T-helper 1 cell (primary cell): ENCODE measurements at regions not wholly inside any gene's neighbourhood (a gene's known extent, or its start where the extent isn't known, plus 50 kb on each side); places are given as distances from the start of the nearest gene placed in this dataset.
"Not testable (repeated sequence)": the region's sequence is repeated elsewhere in the genome, so short reads cannot be mapped to it uniquely, and the experiment has no call there.

Source experiments
- DNase-seq, 5 donors: peaks; one replicate each; pipeline ENCODE4 v3.0.0-alpha.2; 2012 to 2020

DNA sequence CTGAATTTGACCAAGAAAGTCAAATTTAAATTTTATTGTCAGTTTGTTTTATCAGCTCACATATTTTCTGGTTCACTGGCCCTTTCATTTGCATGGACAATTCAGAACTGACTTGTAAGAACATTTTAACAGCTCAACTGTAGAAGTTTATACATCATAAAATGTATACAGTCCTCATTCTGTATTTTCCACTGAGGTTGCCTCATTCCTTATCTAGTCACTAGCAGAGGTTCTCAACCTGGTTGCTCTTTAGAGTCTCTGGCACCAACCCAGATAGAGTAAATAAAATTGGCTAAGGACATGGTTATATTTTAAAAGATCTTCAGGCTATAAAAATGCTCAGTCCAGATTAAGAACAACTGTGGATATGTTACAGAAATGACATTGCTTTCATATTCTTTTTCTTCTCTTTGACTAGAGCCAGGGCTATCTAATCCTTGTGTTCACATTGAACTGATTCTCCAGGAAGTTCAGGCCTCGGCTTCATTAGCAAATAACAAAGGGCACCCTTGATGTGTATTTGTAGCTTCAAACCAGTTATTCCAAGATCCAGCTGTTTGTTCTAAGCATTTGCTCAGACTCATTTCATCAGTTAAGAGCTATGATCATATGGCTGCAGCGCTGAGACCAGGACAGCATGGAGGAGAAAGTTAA is 782.5 kb downstream of the ETS1 start:
- DNase-seq: no peak

DNA sequence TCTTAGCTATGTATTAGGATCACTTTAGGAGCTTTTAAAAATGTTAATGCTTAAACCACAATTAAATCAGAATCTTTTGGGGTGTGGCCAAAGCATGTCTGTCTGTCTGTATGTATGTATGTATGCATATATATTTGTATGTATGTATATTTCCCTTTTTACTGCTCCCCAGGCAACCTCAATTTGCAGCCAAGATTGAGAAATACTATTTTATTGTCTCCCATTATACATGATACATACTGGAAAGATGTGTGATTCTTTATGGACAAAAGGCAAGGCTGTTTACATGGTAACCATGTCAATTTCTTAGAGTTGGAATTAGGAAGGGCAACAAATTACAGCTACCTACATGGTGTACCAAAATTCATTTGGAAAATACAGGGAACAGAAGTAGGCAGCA is 783.6 kb downstream of the ETS1 start:
- no peak for DNase-seq

DNA sequence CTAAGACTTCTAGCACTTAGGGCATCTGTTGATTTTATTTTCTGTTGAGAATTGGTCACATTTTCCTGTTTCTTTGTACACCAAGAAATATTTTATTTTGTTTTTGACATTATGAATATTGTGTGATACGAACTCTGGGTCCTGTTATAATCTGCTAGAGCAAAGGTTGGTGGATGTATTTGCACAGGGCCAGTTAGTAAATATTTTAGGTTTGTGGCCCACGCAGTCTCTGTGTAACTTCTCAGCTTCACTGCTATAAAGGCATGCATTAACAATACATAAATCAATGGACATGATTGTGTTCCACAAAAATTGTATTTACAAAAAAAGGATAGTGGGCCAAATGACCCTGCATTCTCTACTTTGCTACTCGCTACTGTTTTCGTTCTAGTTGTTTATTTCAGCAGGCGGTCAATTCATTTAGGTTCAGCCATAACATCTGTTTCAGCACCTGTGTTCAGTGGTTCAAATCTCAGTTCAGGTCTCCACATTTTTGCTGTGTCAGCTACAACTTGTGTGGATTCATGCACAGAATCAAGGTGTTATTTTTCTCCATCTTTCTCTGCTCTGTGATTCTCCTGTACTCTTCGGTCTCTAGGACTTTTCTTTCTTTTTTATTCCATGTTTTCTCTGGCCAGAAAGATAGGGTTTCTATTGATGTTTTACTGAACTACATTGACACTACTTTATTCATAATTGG is 786.2 kb downstream of the ETS1 start:
- DNase-seq: no peak

DNA sequence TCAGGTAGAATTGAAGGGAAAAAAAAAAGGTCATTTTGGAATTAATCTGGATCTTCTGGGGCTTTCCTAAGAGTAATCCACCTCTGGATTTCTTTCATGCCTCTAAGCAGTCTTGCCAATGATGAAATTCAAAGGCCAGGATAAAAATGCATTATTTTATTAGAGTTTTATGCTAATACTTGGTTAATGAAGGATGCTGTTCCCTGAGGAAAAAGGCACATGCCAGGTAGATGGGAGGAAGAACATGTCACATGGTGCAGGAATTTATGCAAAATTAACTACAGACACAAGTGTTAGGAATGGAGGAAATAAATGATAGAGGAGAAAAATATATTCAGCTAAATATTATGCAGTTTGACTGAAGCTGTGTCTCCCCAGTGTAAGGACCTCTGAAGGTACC is 792.0 kb downstream of the ETS1 start:
- DNase-seq: no peak

DNA sequence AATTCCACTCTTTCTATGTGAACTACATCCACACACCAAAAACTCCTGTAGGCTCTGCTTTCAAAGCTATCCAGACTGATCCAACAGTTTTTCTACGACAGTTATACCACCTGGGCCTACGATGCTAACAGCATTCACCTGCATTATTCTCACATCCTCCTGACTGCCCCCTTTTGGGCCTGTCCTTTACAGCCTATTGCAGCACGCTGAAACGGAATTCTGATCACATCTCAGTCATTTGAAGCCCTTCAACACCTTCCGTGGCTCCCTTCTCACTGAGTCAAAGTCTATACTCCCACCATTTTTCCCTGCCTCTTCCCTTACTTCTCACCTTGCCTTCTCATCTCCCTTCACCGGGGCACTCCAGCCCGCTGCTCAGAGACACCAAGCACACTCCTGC is 791.3 kb upstream of the KIRREL3 start:
- no peak for DNase-seq

DNA sequence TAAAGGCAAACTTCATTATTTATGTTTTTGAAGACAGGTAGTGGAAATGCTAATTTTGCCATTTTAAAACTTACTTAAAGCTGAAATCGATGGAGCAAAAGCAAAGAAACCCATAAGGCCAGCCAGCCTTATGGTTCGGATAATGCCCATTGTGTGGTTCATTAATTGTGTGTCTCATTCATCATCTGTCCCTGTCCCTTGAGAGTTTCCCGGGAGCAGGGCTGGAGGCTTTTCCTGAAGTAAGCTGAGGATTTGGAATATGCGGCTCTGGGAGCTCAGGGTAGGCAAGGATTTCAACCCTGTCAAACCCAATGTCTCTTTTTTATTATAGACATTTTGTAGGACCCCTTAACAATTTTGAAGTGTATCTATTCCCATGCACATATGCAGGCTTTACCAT is 790.0 kb upstream of the KIRREL3 start:
- no peak for DNase-seq

DNA sequence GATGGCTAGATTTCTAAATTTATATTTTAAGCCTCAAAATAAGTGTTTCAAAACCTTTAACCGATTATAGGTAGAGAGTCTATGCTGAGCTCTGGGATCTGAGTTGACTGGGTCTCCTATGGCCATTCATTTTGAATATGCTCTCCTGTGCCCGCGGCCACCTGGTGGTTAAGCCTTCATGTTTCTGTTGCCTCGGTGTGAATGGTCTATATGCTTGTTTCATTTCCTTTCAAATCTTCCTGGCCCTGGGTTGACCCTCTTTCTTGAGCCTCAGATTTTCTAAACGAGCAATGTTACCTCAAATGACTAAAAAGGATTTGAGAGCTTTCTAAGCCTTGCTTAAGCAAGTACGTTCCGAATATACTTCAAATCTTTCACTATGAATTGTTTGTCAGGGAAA is 789.4 kb upstream of the KIRREL3 start:
- DNase-seq: no peak

DNA sequence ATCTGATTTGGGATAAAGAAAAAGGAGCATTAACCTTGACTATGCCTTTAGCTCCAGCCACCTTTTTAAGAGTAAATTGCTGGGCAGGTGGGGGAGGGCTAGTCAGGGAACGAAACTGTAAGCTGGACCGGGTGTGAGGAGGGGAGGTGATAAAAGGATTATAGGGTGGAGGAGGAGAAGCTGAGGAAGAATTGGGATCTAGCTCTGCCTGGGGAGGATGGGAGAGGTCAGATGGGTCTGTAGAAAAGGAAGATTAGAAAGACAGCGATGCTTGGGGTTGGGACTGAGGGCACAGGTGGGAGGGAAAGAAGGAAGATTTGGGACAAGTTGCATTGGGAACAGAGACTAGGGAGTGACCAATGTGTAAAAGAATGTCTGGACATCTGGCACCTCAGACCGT is 772.4 kb upstream of the KIRREL3 start:
- not testable (repeated sequence) for DNase-seq

DNA sequence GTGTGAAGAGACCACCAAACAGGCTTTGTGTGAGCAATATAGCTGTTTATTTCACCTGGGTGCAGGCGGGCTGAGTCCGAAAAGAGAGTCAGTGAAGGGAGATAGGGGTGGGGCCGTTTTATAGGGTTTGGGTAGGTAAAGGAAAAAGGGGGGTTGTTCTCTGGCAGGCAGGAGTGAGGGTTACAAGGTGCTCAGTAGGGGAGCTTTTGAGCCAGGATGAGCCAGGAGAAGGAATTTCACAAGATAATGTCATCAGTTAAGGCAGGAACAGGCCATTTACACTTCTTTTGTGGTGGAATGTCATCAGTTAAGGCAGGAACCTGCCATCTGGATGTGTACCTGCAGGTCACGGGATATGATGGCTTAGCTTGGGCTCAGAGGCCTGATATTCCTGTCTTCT is 768.4 kb upstream of the KIRREL3 start:
- DNase-seq: not testable (repeated sequence)

DNA sequence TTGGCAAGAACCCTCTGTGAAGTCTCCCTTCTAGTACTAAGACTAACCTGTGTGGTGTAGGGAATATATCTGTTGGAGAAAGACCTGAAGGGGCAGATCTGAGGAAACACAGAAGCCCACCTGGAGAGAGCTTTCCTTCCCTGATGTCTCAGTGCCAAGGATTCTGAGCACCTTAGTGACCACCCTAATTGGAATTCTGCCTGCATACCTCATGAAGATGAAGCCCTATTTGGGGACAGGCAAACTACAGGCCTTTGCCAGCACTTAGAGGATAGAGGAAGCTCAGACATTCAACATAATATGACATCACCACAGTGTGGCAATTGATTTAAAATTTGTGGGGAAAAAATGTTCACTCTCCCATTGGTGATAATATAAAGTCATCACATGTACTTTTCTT is 766.2 kb upstream of the KIRREL3 start:
- DNase-seq: no peak

DNA sequence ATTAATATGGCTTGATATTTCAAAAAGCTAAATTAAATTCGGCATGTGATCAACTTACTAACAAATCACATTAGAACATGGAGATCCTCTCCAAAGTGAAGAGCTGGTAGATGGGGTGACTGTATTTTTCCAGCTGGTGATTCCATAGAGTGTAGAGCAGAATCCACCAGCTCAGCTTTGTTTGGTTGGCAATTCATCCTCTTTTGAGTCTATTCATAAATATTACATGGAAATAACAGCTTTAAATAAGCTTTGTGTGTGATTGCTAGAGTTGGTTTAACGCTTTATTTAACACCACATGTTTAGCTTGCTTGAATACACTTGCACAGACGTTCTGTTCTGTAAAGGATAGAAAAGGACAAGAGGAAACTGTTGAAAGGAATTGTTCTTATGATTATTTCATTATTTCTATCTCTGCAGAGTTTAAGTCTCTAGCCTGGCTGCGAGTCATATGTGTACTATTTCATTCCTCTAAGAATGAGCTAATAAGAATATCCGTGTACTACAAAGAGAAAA is 738.3 kb upstream of the KIRREL3 start:
- no peak for DNase-seq

DNA sequence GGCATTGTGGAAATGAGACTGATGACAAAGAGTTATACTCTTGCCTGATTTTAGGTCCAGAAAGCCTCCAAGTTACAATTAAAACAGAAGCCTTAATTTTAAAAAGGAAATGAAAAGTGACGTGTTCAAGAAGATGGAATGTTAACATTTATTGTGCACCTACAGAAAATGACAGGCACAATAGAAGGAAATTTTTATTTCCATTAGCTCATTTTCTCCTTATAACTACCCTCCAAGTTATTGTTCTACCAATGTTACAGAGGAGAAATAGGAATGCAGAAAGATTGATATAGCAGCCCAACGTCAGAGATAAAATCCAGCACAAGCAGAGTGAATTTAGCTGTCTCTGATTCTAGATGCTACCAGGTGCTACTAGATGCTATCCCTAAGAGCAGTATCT is 736.9 kb upstream of the KIRREL3 start:
- no peak for DNase-seq

DNA sequence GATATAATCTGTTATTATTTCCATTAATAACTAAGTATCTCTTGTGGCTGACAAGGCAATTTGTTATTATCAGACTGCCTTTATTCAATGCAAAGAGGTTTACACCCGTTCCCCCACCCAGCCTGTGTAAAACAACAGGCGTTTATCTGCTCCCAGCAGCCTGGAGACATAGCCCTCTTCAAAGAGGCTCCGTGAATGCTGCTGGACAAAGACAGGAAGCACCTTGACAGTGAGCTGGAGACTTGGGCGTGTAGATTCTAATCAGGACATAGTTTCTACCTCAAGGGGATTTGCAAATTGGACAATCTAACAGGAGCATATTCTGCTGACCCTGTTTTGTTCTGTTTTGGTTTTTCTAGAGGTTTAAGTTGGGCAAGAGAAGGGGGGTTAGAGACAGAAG is 733.0 kb upstream of the KIRREL3 start:
- no peak for DNase-seq

DNA sequence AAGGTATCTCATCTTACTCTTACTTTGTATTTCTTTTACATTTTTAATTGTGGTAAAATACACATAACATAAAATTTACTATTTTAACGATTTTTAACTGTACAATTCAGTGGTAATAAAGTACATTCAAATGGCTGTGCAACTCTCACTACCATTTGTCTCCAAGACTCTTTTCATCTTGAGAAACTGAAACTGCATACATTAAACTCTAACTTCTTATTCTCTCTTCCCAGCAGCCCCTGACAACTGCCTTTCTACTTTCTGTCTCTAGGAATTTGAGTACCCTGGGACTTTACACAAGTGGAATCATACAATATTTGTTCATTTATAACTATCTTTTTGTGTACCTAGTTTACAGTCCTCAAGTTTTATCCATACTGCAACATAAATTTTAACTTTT is 725.8 kb upstream of the KIRREL3 start:
- DNase-seq: no peak

DNA sequence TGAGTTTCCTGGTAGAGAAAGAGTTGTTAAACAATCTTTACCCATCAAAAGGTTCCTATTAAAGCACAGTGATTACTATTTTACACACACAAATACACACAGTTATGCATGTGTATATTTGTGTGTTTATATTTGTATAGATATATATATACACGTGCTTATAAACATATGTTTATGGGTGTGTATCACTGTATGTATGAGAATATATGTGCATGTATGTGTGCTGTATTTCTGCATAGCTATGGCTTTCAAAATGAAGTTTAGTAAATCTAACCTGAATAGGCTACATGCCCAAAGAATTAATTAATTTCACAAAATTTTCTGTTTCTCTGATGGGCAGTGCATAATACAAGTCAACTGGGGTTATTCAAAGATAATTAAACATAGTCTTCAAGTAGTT is 723.1 kb upstream of the KIRREL3 start:
- DNase-seq: no peak

DNA sequence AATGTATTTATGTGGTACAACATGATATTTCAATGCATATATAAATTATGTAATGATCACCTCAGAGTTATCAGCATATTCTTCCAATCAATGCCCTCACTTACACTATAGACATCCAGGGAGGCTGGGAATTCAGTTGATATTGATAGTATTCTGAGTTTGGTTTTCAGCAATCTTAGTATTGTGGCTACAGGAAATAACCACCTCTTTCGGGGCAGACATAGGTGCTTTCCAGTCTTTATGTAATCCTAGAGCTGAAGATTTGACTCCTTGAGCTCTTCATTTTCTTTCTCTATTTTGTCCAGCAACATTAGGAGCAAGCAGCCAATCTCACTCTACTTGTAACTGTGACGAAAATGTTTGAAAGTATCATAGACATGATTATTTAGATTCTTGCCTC is 712.7 kb upstream of the KIRREL3 start:
- DNase-seq: no peak

DNA sequence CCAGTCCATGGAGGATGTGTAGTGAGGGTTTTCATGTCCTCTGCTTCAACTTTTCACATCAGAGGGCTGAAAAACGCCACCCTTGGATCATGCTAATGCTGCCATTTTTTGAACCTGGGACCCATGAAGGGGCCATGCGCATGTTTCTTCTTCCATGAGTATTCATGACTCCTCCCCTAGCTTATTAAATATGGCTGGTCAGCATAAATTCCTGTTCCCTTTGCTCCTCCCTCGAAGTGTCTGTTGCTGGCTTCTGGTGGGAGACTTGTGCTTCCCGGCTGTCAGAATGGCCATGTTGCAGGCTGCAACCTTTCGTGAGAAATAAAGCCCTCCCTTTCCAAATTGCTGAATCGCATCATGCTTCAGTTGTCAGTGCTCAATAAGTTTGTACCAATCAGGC is 711.2 kb upstream of the KIRREL3 start:
- no peak for DNase-seq

DNA sequence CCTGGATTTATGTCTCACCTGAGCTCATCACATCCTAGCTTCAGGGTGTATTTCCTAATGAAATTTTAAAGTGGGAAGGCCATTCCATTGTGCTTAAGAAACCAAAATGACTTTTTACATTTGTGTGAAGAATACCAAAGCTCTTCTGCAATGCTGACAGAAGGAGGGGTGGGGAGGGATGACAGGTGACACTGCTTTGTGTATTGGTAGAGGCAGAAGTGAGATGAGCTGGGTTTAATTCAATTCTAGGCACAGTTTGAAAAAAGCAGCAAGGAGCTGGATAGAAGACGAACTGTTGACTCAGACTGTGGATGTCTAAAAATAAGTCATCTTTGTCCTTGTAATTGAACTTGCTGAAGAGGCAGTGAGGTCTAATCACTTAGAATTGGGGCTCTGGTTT is 710.3 kb upstream of the KIRREL3 start:
- DNase-seq: no peak

DNA sequence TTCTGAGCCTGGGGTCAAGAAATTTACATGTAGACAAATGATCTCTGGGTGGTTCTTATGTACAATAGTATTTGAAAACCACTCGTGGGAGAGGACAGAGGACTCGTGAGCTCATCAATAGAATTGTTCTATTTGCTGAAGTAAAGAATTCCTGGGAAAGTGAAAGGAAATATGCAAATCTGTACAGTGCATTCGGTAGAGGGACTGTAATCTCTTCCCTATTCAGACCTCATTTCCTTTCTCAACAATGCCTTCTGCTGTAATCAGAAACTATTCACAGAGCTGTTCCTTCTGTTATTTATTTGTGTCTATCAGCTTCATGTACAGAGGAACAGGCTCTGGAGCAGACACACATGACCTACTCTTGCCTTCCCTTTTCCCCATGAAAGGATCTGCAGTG is 709.4 kb upstream of the KIRREL3 start:
- no peak for DNase-seq

DNA sequence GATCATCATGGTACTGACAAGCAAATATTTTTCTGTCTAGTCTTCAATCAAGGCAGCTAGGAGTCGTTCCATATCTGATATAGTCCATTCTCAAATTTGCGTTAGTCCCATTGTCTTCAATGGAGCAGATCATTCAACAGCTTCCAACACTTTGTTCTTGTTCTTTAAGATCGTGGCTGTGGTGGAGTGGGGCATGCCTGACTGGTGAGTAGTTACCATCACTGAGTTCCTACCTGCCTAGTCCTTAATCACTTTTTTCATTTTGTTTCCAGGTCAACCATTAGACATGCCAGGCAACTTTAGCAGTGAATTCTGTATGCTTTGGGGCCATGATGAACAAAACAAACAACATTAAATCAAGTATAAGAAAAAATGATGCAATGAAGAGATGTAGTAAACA is 693.1 kb upstream of the KIRREL3 start:
- DNase-seq: no peak

DNA sequence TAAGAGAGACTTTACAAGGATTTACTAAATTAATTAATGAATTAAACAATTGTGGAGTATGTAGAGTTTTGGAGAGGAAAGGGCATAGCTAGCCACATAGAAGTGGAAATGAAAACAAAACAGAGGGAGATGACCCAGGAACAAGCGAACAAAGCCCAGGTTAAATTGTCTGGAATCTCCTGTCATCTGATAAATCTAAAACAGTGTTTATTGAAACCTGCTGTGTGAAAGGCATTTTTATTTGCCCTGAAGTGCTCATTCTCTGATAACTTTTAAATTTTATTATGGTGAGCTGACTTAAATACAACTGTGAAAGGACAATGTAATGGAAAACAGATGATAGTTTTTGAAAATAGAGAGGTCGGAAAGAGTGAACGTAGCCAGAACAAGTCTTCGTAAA is 682.8 kb upstream of the KIRREL3 start:
- no peak for DNase-seq

DNA sequence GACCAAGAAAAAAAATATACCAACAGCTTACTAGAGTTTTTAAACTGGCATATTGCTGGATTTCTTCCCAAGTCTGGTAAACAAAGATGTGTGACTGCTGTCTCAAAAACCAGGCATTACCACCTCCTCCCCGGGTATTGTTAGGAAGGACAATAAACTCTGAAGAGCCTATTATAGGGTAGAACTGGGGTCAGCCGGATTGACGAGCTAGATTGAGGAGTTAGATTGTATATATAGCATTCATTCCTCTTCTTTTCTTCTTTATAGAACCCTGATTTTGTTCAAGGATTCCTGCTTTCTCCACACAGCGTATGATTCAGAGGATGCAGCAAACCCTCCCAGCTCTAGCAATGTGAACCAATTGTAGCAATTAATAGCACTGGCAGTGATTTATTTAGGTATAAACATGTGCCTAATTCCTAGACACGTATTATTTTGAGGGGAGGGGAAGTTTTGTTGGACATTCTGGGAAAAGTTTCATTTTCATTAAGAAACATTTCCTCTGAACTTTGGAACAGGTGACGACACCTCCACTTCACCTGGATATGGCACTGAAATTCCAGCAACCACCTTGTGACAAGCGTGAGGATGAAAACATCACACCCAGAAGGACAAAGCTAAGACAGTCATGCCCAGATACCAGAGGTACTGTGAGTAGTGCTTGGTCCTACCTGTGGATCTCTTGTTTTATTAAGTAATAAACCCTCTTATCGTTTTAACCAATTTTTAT is 679.4 kb upstream of the KIRREL3 start:
- DNase-seq: no peak

DNA sequence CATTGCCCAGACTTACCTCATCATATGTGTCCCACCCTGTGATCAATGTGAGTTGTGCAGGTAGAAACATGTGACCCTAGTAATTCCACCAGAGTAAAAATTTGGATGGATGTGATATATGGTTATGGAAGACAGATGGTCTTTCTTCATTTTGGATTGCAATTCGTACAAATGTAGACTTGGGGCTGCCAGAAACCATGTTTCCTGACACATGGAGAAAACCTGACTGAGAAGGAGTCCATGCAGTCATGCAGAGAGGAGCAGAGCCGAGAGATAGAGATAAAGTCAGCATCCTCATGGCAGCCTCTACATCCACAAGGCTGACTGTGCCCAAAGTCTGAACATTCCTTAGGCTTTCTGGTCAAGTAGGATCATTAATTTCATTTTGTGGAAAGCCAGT is 678.1 kb upstream of the KIRREL3 start:
- DNase-seq: no peak
